HFFc6 (cell line): ENCODE measurements at regions not wholly inside any gene's neighbourhood (a gene's known extent, or its start where the extent isn't known, plus 50 kb on each side); places are given as distances from the start of the nearest gene placed in this dataset.

Experiments
- DNase-seq: peaks from one replicate; pipeline ENCODE4 v3.0.0-alpha.2; 2018
- H3K27ac Mint-ChIP-seq: 2 replicates; pipeline ENCODE4 v1.8.0; 2020; ENCODE audit warnings: mild to moderate bottlenecking, mixed read lengths
- H3K27me3 Mint-ChIP-seq: 2 replicates; pipeline ENCODE4 v1.8.0; 2021; ENCODE audit warnings: mild to moderate bottlenecking, moderate library complexity, mixed read lengths; ENCODE audit not compliant: insufficient read depth
- H3K36me3 Mint-ChIP-seq: 2 replicates; pipeline ENCODE4 v1.8.0; 2021; ENCODE audit warnings: low read depth, mixed read lengths
- H3K4me1 Mint-ChIP-seq: 2 replicates; pipeline ENCODE4 v1.8.0; 2020; ENCODE audit warnings: low read depth, mixed read lengths
- H3K4me3 Mint-ChIP-seq: 2 replicates; pipeline ENCODE4 v1.8.0; 2020; ENCODE audit warnings: mild to moderate bottlenecking, moderate library complexity, mixed read lengths
- H3K9me3 Mint-ChIP-seq: 2 replicates; pipeline ENCODE4 v1.8.0; 2020; ENCODE audit warnings: mild to moderate bottlenecking, mixed read lengths
- TF ChIP-seq, protein P1 (sequence below): fragments of 200-600 bp; sonication (generic); IDR thresholded peaks from 2 replicates; pipeline ENCODE4 v1.5.0; 2021; ENCODE audit warnings: antibody characterized with exemption, mild to moderate bottlenecking

DNA sequence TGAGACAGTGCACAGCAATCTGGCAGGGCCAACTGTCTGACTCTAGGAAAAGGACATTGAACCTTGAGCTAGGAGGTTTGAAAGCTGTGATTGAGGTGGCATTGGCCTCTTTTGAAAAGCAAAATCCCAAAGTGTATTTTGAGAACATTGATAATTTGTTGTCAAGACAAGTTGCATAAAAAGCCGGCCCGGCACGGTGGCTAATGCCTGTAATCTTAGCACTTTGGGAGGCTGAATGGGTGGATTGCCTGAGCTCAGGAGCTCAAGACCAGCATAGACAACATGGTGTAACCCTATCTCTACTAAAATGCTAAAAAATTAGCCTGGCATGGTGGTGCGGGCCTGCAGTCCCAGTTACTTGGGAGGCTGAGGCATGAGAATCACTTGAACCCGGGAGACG is 331.6 kb downstream of the DUSP6 start:
- Mint-ChIP-seq H3K9me3 (no peaks in the 10 kb centered on the region), H3K36me3 (no peaks in the 10 kb centered on the region), H3K27me3 (no peaks in the 10 kb centered on the region; the same call in 1 of the 2 replicates), H3K4me3 (no peak overlapping the region), H3K4me1 (peaks cover 23% of the 10 kb centered on the region), H3K27ac (no peak overlapping the region)
- no peak for DNase-seq
- TF ChIP-seq, protein P1, sequence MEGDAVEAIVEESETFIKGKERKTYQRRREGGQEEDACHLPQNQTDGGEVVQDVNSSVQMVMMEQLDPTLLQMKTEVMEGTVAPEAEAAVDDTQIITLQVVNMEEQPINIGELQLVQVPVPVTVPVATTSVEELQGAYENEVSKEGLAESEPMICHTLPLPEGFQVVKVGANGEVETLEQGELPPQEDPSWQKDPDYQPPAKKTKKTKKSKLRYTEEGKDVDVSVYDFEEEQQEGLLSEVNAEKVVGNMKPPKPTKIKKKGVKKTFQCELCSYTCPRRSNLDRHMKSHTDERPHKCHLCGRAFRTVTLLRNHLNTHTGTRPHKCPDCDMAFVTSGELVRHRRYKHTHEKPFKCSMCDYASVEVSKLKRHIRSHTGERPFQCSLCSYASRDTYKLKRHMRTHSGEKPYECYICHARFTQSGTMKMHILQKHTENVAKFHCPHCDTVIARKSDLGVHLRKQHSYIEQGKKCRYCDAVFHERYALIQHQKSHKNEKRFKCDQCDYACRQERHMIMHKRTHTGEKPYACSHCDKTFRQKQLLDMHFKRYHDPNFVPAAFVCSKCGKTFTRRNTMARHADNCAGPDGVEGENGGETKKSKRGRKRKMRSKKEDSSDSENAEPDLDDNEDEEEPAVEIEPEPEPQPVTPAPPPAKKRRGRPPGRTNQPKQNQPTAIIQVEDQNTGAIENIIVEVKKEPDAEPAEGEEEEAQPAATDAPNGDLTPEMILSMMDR, result no peak

GRCh38 chr12:89020121-89020480 is 332.2 kb downstream of the DUSP6 start:
- Mint-ChIP-seq H3K36me3 (no peaks in the 10 kb centered on the region), H3K4me1 (peaks cover 25% of the 10 kb centered on the region), H3K9me3 (no peaks in the 10 kb centered on the region), H3K27me3 (no peaks in the 10 kb centered on the region; the same call in 1 of the 2 replicates), H3K27ac (no peak overlapping the region), H3K4me3 (no peak overlapping the region)
- no peak for DNase-seq
- TF ChIP-seq, protein P1, result no peak

- H3K9me3 Mint-ChIP-seq, result no peaks in the 10 kb centered on the region
- H3K4me1 Mint-ChIP-seq, result peaks cover 25% of the 10 kb centered on the region
- TF ChIP-seq, protein P1, result peak; percentile 86
- no peaks in the 10 kb centered on the region for H3K36me3 Mint-ChIP-seq
- DNase-seq, result peak; percentile 83
- H3K4me3 Mint-ChIP-seq, result no peak overlapping the region
- H3K27ac Mint-ChIP-seq, result no peak overlapping the region
- peaks cover 1% of the 10 kb centered on the region for H3K27me3 Mint-ChIP-seq
Measured at GRCh38 chr12:89019439-89020120, 332.7 kb downstream of the DUSP6 start.

- H3K27ac Mint-ChIP-seq, result peak overlapping the region; percentile 56
- no peaks in the 10 kb centered on the region for H3K36me3 Mint-ChIP-seq
- peaks cover 25% of the 10 kb centered on the region for H3K4me1 Mint-ChIP-seq
- peak overlapping the region; percentile 84 for H3K4me3 Mint-ChIP-seq
- peak; percentile 70 for DNase-seq
- peaks cover 2% of the 10 kb centered on the region for H3K27me3 Mint-ChIP-seq
- TF ChIP-seq, protein P1, result peak; percentile 87
- no peaks in the 10 kb centered on the region for H3K9me3 Mint-ChIP-seq
Measured at GRCh38 chr12:89016970-89017778, 335.1 kb downstream of the DUSP6 start.

GRCh38 chr12:89015419-89015818 is 336.9 kb downstream of the DUSP6 start:
- Mint-ChIP-seq H3K27ac (no peak overlapping the region), H3K27me3 (peaks cover 2% of the 10 kb centered on the region), H3K9me3 (no peaks in the 10 kb centered on the region), H3K4me3 (no peak overlapping the region), H3K4me1 (peaks cover 25% of the 10 kb centered on the region), H3K36me3 (no peaks in the 10 kb centered on the region)
- no peak for DNase-seq
- TF ChIP-seq, protein P1, result no peak
